ENCODE measurements at regions not wholly inside any gene's neighbourhood (a gene's known extent, or its start where the extent isn't known, plus 50 kb on each side); places are given as distances from the start of the nearest gene placed in this dataset.

DNA sequence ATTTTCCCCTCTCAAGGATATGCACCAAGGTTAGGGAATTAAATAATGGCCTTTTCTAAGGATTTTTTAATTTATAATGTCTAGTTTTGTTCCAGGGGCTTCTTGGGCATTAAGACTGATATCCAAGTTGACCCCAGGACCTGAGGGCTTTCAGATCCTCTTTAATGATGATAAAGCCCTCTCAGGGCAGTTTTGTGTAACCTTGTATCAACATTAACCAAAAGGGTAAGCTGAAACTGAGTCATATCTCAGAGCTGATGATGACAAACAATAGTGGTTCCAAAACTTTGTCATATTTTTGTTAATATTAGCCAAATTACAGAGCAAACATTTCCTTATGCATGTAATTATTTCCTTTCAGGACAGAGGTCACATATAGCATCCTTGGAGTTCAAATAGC, 309.4 kb upstream of the MAN1A1 start:
- CTCF ChIA-PET, result no interaction called here
- no TSS peak for BruUV-seq (replicated peaks)

GRCh38 chr6:119655124-119655523, 305.6 kb upstream of the MAN1A1 start:
- Mint-ChIP-seq H3K4me1 (ENCODE audit: low read depth, unreplicated experiment) (no peaks in the 10 kb centered on the region), H3K27me3 (ENCODE audit: unreplicated experiment) (no peaks in the 10 kb centered on the region), H3K36me3 (ENCODE audit: insufficient read depth, unreplicated experiment) (no peaks in the 10 kb centered on the region), H3K4me3 (ENCODE audit: low read depth, unreplicated experiment) (no peak overlapping the region), H3K9me3 (ENCODE audit: low read depth, unreplicated experiment) (no peaks in the 10 kb centered on the region), H3K27ac (ENCODE audit: unreplicated experiment) (no peak overlapping the region)
- intact Hi-C loops (cut with micrococcal nuclease; ENCODE audit: unreplicated experiment), result no loop called here
- no TSS peak for BruUV-seq (replicated peaks)
- TF ChIP-seq, protein P1, sequence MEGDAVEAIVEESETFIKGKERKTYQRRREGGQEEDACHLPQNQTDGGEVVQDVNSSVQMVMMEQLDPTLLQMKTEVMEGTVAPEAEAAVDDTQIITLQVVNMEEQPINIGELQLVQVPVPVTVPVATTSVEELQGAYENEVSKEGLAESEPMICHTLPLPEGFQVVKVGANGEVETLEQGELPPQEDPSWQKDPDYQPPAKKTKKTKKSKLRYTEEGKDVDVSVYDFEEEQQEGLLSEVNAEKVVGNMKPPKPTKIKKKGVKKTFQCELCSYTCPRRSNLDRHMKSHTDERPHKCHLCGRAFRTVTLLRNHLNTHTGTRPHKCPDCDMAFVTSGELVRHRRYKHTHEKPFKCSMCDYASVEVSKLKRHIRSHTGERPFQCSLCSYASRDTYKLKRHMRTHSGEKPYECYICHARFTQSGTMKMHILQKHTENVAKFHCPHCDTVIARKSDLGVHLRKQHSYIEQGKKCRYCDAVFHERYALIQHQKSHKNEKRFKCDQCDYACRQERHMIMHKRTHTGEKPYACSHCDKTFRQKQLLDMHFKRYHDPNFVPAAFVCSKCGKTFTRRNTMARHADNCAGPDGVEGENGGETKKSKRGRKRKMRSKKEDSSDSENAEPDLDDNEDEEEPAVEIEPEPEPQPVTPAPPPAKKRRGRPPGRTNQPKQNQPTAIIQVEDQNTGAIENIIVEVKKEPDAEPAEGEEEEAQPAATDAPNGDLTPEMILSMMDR (IDR thresholded peaks at IDR 0.05; ENCODE audit: unreplicated experiment), result no peak
- no peak for DNase-seq
- CTCF ChIA-PET, result interaction anchor here (0.6 kb wide), 1 partner anchor 1314 kb away, joined by 4 read pairs; no protein-coding TSS in a partner anchor

More for the DNA sequence above, 309.4 kb upstream of the MAN1A1 start:
- H3K36me3 Mint-ChIP-seq (ENCODE audit: insufficient read depth, unreplicated experiment), result no peaks in the 10 kb centered on the region
- H3K27ac Mint-ChIP-seq (ENCODE audit: unreplicated experiment), result no peak overlapping the region
- H3K9me3 Mint-ChIP-seq (ENCODE audit: low read depth, unreplicated experiment), result no peaks in the 10 kb centered on the region
- intact Hi-C loops (cut with micrococcal nuclease; ENCODE audit: unreplicated experiment), result no loop called here
- H3K4me3 Mint-ChIP-seq (ENCODE audit: low read depth, unreplicated experiment), result no peak overlapping the region
- no peaks in the 10 kb centered on the region for H3K27me3 Mint-ChIP-seq (ENCODE audit: unreplicated experiment)
- DNase-seq, result no peak
- TF ChIP-seq, protein P1 (IDR thresholded peaks at IDR 0.05; ENCODE audit: unreplicated experiment), result no peak
- H3K4me1 Mint-ChIP-seq (ENCODE audit: low read depth, unreplicated experiment), result no peaks in the 10 kb centered on the region

- CTCF ChIA-PET, result no interaction called here
- DNase-seq, result no peak
- Mint-ChIP-seq H3K4me3 (ENCODE audit: low read depth, unreplicated experiment) (no peak overlapping the region), H3K27ac (ENCODE audit: unreplicated experiment) (no peak overlapping the region), H3K36me3 (ENCODE audit: insufficient read depth, unreplicated experiment) (no peaks in the 10 kb centered on the region), H3K4me1 (ENCODE audit: low read depth, unreplicated experiment) (no peaks in the 10 kb centered on the region), H3K27me3 (ENCODE audit: unreplicated experiment) (no peaks in the 10 kb centered on the region), H3K9me3 (ENCODE audit: low read depth, unreplicated experiment) (no peaks in the 10 kb centered on the region)
- TF ChIP-seq, protein P1 (IDR thresholded peaks at IDR 0.05; ENCODE audit: unreplicated experiment), result no peak
- no TSS peak for BruUV-seq (replicated peaks)
- intact Hi-C loops (cut with micrococcal nuclease; ENCODE audit: unreplicated experiment), result no loop called here
These were observed 303.8 kb upstream of the MAN1A1 start for GRCh38 chr6:119653329-119653728.

DNA sequence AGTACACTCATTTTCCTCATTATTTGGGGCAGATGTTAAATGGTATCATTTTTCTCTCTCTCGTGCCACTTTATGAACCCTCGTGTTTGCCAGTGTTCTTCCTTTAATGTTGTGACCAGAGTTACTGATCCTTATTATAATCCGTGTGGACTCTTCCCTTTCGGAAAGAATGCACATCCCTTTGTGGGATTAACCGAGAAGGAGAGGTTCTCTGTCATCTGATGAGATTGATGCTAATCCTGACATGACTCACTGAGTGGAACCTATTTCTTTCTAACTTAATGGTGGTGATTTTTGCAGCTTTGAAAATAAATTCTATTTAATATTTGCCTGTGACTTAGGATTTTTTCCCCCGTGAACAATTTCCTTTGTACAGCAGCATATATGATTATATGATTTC, 300.0 kb upstream of the MAN1A1 start:
- intact Hi-C loops (cut with micrococcal nuclease; ENCODE audit: unreplicated experiment), result no loop called here
- Mint-ChIP-seq H3K9me3 (ENCODE audit: low read depth, unreplicated experiment) (no peaks in the 10 kb centered on the region), H3K4me1 (ENCODE audit: low read depth, unreplicated experiment) (no peaks in the 10 kb centered on the region), H3K4me3 (ENCODE audit: low read depth, unreplicated experiment) (no peak overlapping the region), H3K27me3 (ENCODE audit: unreplicated experiment) (no peaks in the 10 kb centered on the region), H3K36me3 (ENCODE audit: insufficient read depth, unreplicated experiment) (no peaks in the 10 kb centered on the region), H3K27ac (ENCODE audit: unreplicated experiment) (no peak overlapping the region)
- no peak for DNase-seq
- TF ChIP-seq, protein P1 (IDR thresholded peaks at IDR 0.05; ENCODE audit: unreplicated experiment), result no peak
- CTCF ChIA-PET, result no interaction called here
- no TSS peak for BruUV-seq (replicated peaks)

All from Calu3 (cell line).